Stomach (tissue), 8 donors: ENCODE measurements at regions not wholly inside any gene's neighbourhood (a gene's known extent, or its start where the extent isn't known, plus 50 kb on each side); places are given as distances from the start of the nearest gene placed in this dataset.

ENCODE experiments used
- DNase-seq, 2 donors: peaks; one replicate each; pipeline versions ENCODE4 v3.0.0 to v3.0.0-alpha.2; 2013 to 2019
- H3K27ac ChIP-seq, 5 donors: fragments of 200-600 bp in 4 of 5; sonication (generic) in 4 of 5; one replicate each; pipeline ENCODE4 v1.5.1; 2013 to 2019; ENCODE audit warnings: mild to moderate bottlenecking in 1 of 5, moderate library complexity in 1 of 5
- H3K27me3 ChIP-seq, 3 donors: fragments of 200-600 bp; sonication (generic); one replicate each; pipeline ENCODE4 v1.5.1; 2017 to 2019; ENCODE audit warnings: mixed run types in 1 of 3
- H3K36me3 ChIP-seq, 4 donors: fragments of 200-600 bp; sonication (generic); 1 replicate in 3 of 4; 2 replicates in 1 of 4; pipeline ENCODE4 v1.5.1; 2016 to 2019
- H3K4me1 ChIP-seq, 4 donors: fragments of 200-600 bp; sonication (generic); one replicate each; pipeline ENCODE4 v1.5.1; 2016 to 2019
- H3K4me3 ChIP-seq, 4 donors: fragments of 200-600 bp; sonication (generic) in 3 of 4; one replicate each; pipeline ENCODE4 v1.5.1; 2016 to 2019; ENCODE audit warnings: mild to moderate bottlenecking in 1 of 4
- H3K9me3 ChIP-seq, 4 donors: fragments of 200-600 bp; sonication (generic); one replicate each; pipeline ENCODE4 v1.5.1; 2016 to 2019
- CTCF ChIP-seq, 7 experiments: fragments of 450-650 bp in 4 of 7; fragments of 200-600 bp in 3 of 7; sonication (generic) in 3 of 7; IDR thresholded peaks; one replicate each; pipeline ENCODE4 v1.5.1; 2016 to 2019; ENCODE audit warnings: antibody characterized with exemption in 7 of 7, control low read depth in 2 of 7, mild to moderate bottlenecking in 1 of 7
- EP300 ChIP-seq: sonication (generic); formaldehyde crosslinking; IDR thresholded peaks from one replicate; pipeline ENCODE4 v1.6.1; 2017; ENCODE audit warnings: antibody characterized with exemption
- POLR2A ChIP-seq, 4 donors: fragments of 450-650 bp; IDR thresholded peaks; one replicate each; pipeline ENCODE4 v1.6.1; 2016; ENCODE audit warnings: antibody characterized with exemption in 4 of 4, control low read depth in 2 of 4, mild to moderate bottlenecking in 1 of 4, moderate library complexity in 1 of 4
- POLR2AphosphoS5 ChIP-seq, 3 donors: sonication (generic); formaldehyde crosslinking; IDR thresholded peaks; one replicate each; pipeline ENCODE4 v1.6.1; 2016; ENCODE audit warnings: antibody characterized with exemption in 3 of 3
- WGBS, 5 donors: extraction: QIAGEN DNeasy Blood & Tissue Kit in 3 of 5; methylation state at CpG; one replicate each; pipeline versions ENCODE4 v1.1.5 to v1.1.7; 2013 to 2018; 5-methylcytosine and 5-hydroxymethylcytosine counted together
- intact Hi-C: fragments of 100-400 bp; cut with DNase I; formaldehyde crosslinking; loops from one replicate; pipeline ENCODE4 v1.15.1; 2023; ENCODE audit warnings: low total_unique reads
- donor health status: healthy with polysubstance abuse.
- donor health status: Bipolar disorder and iron deficiency.
- donor health status: healthy.

- 90 to 93% (median 91%) methylated on average over 7 of the region's 7 CpGs for WGBS, 5 donors
- peaks cover 0 to 8% (median 2%) of the 10 kb centered on the region in 4 donors for H3K4me1 ChIP-seq
- DNase-seq = no peak
- no peak overlapping the region for H3K27ac ChIP-seq
- no peaks in the 10 kb centered on the region for H3K9me3 ChIP-seq
- TF ChIP-seq CTCF (IDR thresholded peaks at IDR 0.05) (no peak), POLR2A (IDR thresholded peaks at IDR 0.05) (no peak), EP300 (no peak), POLR2AphosphoS5 (IDR thresholded peaks at IDR 0.05) (no peak)
- no peaks in the 10 kb centered on the region for H3K27me3 ChIP-seq
- no peak overlapping the region for H3K4me3 ChIP-seq
- intact Hi-C loops = no loop called here
- no peaks in the 10 kb centered on the region for H3K36me3 ChIP-seq
These were observed 321.9 kb downstream of the ZSWIM6 start for GRCh38 chr5:61653807-61654580.

GRCh38 chr5:61654876-61655275 lies 322.8 kb downstream of the ZSWIM6 start:
- peaks cover 0 to 9% (median 2%) of the 10 kb centered on the region in 4 donors for H3K4me1 ChIP-seq
- intact Hi-C loops = no loop called here
- 72 to 96% (median 93%) methylated on average over 2 of the region's 2 CpGs for WGBS, 5 donors

GRCh38 chr5:61657010-61657409 lies 325.0 kb downstream of the ZSWIM6 start:
- Histone ChIP-seq H3K27me3 (peaks cover 0 to 2% (median 0%) of the 10 kb centered on the region in 3 donors), H3K27ac (no peak overlapping the region), H3K36me3 (no peaks in the 10 kb centered on the region), H3K9me3 (no peaks in the 10 kb centered on the region), H3K4me3 (no peak overlapping the region), H3K4me1 (peaks cover 0 to 9% (median 2%) of the 10 kb centered on the region in 4 donors)
- intact Hi-C loops = no loop called here
- DNase-seq = no peak
- WGBS, 5 donors = 77 to 86% (median 83%) methylated on average over 7 of the region's 7 CpGs
- TF ChIP-seq POLR2A (IDR thresholded peaks at IDR 0.05) (no peak), POLR2AphosphoS5 (IDR thresholded peaks at IDR 0.05) (no peak), CTCF (IDR thresholded peaks at IDR 0.05) (no peak), EP300 (no peak)

More at GRCh38 chr5:61654876-61655275, 322.8 kb downstream of the ZSWIM6 start:
- Histone ChIP-seq H3K4me3 (no peak overlapping the region), H3K9me3 (no peaks in the 10 kb centered on the region), H3K27me3 (no peaks in the 10 kb centered on the region), H3K27ac (no peak overlapping the region), H3K36me3 (no peaks in the 10 kb centered on the region)
- TF ChIP-seq EP300 = no peak
- no peak for TF ChIP-seq CTCF (IDR thresholded peaks at IDR 0.05)
- TF ChIP-seq POLR2AphosphoS5 (IDR thresholded peaks at IDR 0.05) = no peak
- TF ChIP-seq POLR2A (IDR thresholded peaks at IDR 0.05) = no peak
- no peak for DNase-seq

GRCh38 chr5:61657686-61658085 lies 325.6 kb downstream of the ZSWIM6 start:
- H3K27ac ChIP-seq = no peak overlapping the region
- TF ChIP-seq POLR2A (IDR thresholded peaks at IDR 0.05) (no peak), CTCF (IDR thresholded peaks at IDR 0.05) (no peak), POLR2AphosphoS5 (IDR thresholded peaks at IDR 0.05) (no peak), EP300 (no peak)
- peaks cover 0 to 9% (median 2%) of the 10 kb centered on the region in 4 donors for H3K4me1 ChIP-seq
- H3K36me3 ChIP-seq = no peaks in the 10 kb centered on the region
- DNase-seq = no peak
- intact Hi-C loops = no loop called here
- WGBS, 5 donors = 64 to 73% (median 70%) methylated on average over 3 of the region's 3 CpGs
- peaks cover 0 to 4% (median 0%) of the 10 kb centered on the region in 3 donors for H3K27me3 ChIP-seq
- H3K4me3 ChIP-seq = no peak overlapping the region
- H3K9me3 ChIP-seq = no peaks in the 10 kb centered on the region
